ENCODE measurements at regions not wholly inside any gene's neighbourhood (a gene's known extent, or its start where the extent isn't known, plus 50 kb on each side); places are given as distances from the start of the nearest gene placed in this dataset.

GRCh38 chr6:140355476-140355875 lies 981.0 kb upstream of the CITED2 start:
- Histone ChIP-seq H3K36me3 (ENCODE audit: low read length) (no peaks in the 10 kb centered on the region), H3K9ac (ENCODE audit: low read length) (no peak overlapping the region), H3K9me2 (replicated peaks; ENCODE audit: insufficient read depth, low read length) (no peaks in the 10 kb centered on the region), H3K27me3 (ENCODE audit: low read length) (no peaks in the 10 kb centered on the region), H3K9me3 (ENCODE audit: insufficient read depth, low read length) (no peaks in the 10 kb centered on the region), H2AFZ (ENCODE audit: low read depth, low read length, severe bottlenecking) (no peak overlapping the region), H3K27ac (ENCODE audit: low read depth, low read length) (no peak overlapping the region), H3K79me2 (ENCODE audit: insufficient read depth, low read length) (no peaks in the 10 kb centered on the region), H3K4me2 (ENCODE audit: low read depth, low read length, poor library complexity, severe bottlenecking) (no peak overlapping the region), H3F3A (ENCODE audit: insufficient read depth) (no peaks in the 10 kb centered on the region), H3K4me3 (ENCODE audit: insufficient read depth, low read length, poor library complexity, severe bottlenecking) (no peak overlapping the region), H4K20me1 (ENCODE audit: low read depth, low read length) (no peaks in the 10 kb centered on the region)
- no peak for TF ChIP-seq EZH2phosphoT487 (conservative IDR thresholded peaks at IDR 0.05; ENCODE audit: low read length)
- TF ChIP-seq, protein P1, sequence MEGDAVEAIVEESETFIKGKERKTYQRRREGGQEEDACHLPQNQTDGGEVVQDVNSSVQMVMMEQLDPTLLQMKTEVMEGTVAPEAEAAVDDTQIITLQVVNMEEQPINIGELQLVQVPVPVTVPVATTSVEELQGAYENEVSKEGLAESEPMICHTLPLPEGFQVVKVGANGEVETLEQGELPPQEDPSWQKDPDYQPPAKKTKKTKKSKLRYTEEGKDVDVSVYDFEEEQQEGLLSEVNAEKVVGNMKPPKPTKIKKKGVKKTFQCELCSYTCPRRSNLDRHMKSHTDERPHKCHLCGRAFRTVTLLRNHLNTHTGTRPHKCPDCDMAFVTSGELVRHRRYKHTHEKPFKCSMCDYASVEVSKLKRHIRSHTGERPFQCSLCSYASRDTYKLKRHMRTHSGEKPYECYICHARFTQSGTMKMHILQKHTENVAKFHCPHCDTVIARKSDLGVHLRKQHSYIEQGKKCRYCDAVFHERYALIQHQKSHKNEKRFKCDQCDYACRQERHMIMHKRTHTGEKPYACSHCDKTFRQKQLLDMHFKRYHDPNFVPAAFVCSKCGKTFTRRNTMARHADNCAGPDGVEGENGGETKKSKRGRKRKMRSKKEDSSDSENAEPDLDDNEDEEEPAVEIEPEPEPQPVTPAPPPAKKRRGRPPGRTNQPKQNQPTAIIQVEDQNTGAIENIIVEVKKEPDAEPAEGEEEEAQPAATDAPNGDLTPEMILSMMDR (IDR thresholded peaks at IDR 0.05; ENCODE audit: insufficient read depth, low read length, poor library complexity, severe bottlenecking): no peak

DNA sequence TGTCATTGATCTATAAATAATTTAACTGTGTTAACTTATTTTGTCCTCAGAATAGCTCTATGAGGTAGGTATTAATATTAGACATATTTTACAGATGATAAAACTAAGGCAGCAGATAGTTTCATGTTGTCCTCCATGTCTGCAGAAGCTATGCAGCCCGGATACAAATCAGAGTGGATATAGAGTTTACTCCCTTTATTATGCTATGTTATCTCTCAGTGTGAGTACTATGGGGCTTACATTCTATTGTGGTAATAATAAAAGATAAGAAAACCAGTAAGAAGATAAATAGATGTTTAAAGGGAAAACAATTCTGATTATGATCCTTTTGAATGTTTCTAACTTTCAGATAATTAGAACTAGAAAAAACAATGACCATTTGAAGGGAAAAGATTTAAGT lies 979.8 kb upstream of the CITED2 start:
- Histone ChIP-seq H3K4me3 (ENCODE audit: insufficient read depth, low read length, poor library complexity, severe bottlenecking) (no peak overlapping the region), H3K36me3 (ENCODE audit: low read length) (no peaks in the 10 kb centered on the region), H3F3A (ENCODE audit: insufficient read depth) (no peaks in the 10 kb centered on the region), H2AFZ (ENCODE audit: low read depth, low read length, severe bottlenecking) (no peak overlapping the region), H3K4me2 (ENCODE audit: low read depth, low read length, poor library complexity, severe bottlenecking) (no peak overlapping the region), H4K20me1 (ENCODE audit: low read depth, low read length) (no peaks in the 10 kb centered on the region), H3K27ac (ENCODE audit: low read depth, low read length) (no peak overlapping the region), H3K9me2 (replicated peaks; ENCODE audit: insufficient read depth, low read length) (no peaks in the 10 kb centered on the region), H3K9me3 (ENCODE audit: insufficient read depth, low read length) (no peaks in the 10 kb centered on the region), H3K27me3 (ENCODE audit: low read length) (no peaks in the 10 kb centered on the region), H3K79me2 (ENCODE audit: insufficient read depth, low read length) (no peaks in the 10 kb centered on the region), H3K9ac (ENCODE audit: low read length) (no peak overlapping the region)
- TF ChIP-seq, protein P1 (IDR thresholded peaks at IDR 0.05; ENCODE audit: insufficient read depth, low read length, poor library complexity, severe bottlenecking): no peak
- no peak for TF ChIP-seq EZH2phosphoT487 (conservative IDR thresholded peaks at IDR 0.05; ENCODE audit: low read length)

DNA sequence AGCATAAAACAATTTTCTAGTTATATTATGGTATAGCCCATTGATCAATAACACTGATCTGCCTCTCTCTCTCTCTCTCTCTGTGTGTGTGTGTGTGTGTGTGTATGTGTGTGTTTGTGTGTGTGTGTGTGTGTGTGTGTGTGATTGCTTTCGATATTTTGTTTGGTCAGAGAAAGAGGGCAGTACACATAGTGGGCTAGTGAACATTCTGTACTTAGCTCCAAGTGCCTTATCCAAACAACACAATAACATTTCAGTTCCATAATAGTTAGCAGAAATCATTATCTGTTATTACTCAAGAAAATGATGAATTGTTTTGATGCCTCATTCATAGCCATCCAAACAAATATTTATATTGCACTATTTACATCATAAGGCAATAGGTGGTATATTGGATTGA lies 979.1 kb upstream of the CITED2 start:
- Histone ChIP-seq H3K9me3 (ENCODE audit: insufficient read depth, low read length) (no peaks in the 10 kb centered on the region), H3K27ac (ENCODE audit: low read depth, low read length) (no peak overlapping the region), H2AFZ (ENCODE audit: low read depth, low read length, severe bottlenecking) (no peak overlapping the region), H3K4me3 (ENCODE audit: insufficient read depth, low read length, poor library complexity, severe bottlenecking) (no peak overlapping the region), H3F3A (ENCODE audit: insufficient read depth) (no peaks in the 10 kb centered on the region), H3K27me3 (ENCODE audit: low read length) (no peaks in the 10 kb centered on the region), H3K9ac (ENCODE audit: low read length) (no peak overlapping the region), H3K4me2 (ENCODE audit: low read depth, low read length, poor library complexity, severe bottlenecking) (no peak overlapping the region), H3K9me2 (replicated peaks; ENCODE audit: insufficient read depth, low read length) (no peaks in the 10 kb centered on the region), H3K36me3 (ENCODE audit: low read length) (no peaks in the 10 kb centered on the region), H4K20me1 (ENCODE audit: low read depth, low read length) (no peaks in the 10 kb centered on the region), H3K79me2 (ENCODE audit: insufficient read depth, low read length) (no peaks in the 10 kb centered on the region)
- no peak for TF ChIP-seq EZH2phosphoT487 (conservative IDR thresholded peaks at IDR 0.05; ENCODE audit: low read length)
- TF ChIP-seq, protein P1 (IDR thresholded peaks at IDR 0.05; ENCODE audit: insufficient read depth, low read length, poor library complexity, severe bottlenecking): no peak
